ENCODE measurements at regions not wholly inside any gene's neighbourhood (a gene's known extent, or its start where the extent isn't known, plus 50 kb on each side); places are given as distances from the start of the nearest gene placed in this dataset.
"Not testable (repeated sequence)": the region's sequence is repeated elsewhere in the genome, so short reads cannot be mapped to it uniquely, and the experiment has no call there.

DNA sequence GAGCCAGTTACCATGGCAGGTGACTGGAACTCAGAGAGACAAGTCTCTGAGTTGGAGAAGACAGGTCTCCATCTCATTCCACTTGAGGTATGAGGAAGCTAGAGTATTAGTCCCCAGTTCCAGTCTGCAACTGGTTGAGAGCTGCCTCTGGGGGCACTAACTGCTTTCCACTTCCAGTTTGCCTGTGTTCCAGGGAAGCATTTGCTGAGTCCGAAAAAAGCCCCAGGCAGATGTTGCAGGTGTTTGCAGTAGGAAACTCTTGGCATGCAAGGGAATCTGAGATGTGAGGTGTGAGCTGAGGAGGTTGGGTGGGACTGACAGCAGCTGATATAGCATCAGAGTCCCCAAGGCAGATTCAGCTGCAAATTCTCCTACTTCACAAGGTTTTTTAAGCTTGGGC, 272.2 kb upstream of the CASK start:
- Histone ChIP-seq H3K4me1 (no peaks in the 10 kb centered on the region), H3K9me3 (replicated peaks) (no peaks in the 10 kb centered on the region), H3K27ac (replicated peaks) (no peak overlapping the region), H3K36me3 (no peaks in the 10 kb centered on the region), H3K4me3 (no peak overlapping the region), H3K27me3 (ENCODE audit: low read depth) (no peaks in the 10 kb centered on the region)
- DNase-seq = no peak
- TF ChIP-seq, protein P1, sequence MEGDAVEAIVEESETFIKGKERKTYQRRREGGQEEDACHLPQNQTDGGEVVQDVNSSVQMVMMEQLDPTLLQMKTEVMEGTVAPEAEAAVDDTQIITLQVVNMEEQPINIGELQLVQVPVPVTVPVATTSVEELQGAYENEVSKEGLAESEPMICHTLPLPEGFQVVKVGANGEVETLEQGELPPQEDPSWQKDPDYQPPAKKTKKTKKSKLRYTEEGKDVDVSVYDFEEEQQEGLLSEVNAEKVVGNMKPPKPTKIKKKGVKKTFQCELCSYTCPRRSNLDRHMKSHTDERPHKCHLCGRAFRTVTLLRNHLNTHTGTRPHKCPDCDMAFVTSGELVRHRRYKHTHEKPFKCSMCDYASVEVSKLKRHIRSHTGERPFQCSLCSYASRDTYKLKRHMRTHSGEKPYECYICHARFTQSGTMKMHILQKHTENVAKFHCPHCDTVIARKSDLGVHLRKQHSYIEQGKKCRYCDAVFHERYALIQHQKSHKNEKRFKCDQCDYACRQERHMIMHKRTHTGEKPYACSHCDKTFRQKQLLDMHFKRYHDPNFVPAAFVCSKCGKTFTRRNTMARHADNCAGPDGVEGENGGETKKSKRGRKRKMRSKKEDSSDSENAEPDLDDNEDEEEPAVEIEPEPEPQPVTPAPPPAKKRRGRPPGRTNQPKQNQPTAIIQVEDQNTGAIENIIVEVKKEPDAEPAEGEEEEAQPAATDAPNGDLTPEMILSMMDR (IDR thresholded peaks at IDR 0.05; ENCODE audit: borderline replicate concordance) = no peak
- intact Hi-C loops (cut with micrococcal nuclease) = no loop called here

DNA sequence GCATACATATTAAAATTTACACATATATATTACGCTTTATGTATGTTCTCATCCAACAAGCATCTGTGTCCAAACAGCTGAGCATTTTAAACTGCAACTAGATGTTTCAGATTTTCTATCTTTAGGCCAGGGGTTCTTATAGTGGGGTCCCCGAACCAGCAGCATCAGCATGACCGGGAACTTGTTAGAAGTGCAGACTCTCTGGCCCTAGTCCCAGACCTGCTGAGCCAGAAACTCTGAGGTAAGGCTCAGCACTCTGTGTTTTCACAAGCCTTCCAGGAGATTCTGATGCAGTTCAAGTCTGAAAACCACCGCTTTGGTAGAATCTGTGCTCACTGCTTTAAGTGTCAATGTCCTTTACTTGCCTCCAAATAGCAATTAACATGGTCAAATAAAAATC, 266.2 kb upstream of the CASK start:
- no peak overlapping the region for H3K27ac ChIP-seq (replicated peaks)
- TF ChIP-seq, protein P1 (IDR thresholded peaks at IDR 0.05; ENCODE audit: borderline replicate concordance) = no peak
- H3K9me3 ChIP-seq (replicated peaks) = no peaks in the 10 kb centered on the region
- no peak for DNase-seq
- no peaks in the 10 kb centered on the region for H3K4me1 ChIP-seq
- H3K27me3 ChIP-seq (ENCODE audit: low read depth) = no peaks in the 10 kb centered on the region
- H3K4me3 ChIP-seq = no peak overlapping the region
- no peaks in the 10 kb centered on the region for H3K36me3 ChIP-seq
- intact Hi-C loops (cut with micrococcal nuclease) = no loop called here

DNA sequence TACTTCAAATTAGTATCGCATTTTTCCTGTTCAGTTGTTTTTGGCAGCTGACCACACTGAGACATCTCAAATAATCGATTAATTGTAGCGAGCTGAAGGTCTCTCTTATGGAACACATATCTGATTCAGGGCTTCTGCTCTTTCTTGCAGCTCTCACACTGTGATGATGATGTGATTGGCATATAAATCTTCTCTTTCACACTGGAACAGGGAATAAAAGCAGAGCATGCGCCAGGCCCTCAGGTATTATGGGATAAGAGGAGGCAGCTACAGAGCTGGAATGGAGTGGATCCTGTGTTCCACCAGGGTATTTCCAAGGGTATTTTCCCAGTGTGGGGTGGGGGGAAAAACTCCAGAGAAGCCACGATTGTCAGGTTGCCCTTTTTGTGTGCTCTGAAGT, 265.4 kb upstream of the CASK start:
- DNase-seq = no peak
- Histone ChIP-seq H3K36me3 (no peaks in the 10 kb centered on the region), H3K4me3 (no peak overlapping the region), H3K4me1 (no peaks in the 10 kb centered on the region), H3K27ac (replicated peaks) (no peak overlapping the region), H3K27me3 (ENCODE audit: low read depth) (no peaks in the 10 kb centered on the region), H3K9me3 (replicated peaks) (no peaks in the 10 kb centered on the region)
- TF ChIP-seq, protein P1 (IDR thresholded peaks at IDR 0.05; ENCODE audit: borderline replicate concordance) = no peak
- intact Hi-C loops (cut with micrococcal nuclease) = no loop called here

DNA sequence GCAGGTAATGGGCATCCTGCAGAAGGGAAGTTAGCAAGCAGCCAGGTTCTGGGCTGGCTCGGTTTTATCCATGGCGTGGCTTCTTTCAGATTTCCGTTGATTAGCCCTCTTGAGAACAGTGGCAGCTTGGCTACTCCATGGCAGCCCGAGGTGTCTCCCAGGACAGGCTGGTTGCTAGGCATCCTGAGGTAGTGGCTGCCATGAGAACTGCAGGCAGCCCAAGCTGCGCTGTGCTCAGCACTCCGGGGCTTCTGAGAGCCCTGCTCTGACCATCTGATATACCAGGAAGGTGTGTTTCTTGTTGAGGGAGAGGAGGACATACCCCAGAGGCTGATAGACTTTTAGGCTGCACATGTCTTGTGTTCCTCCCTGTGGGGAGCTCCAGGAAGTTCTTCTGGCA, 253.4 kb upstream of the CASK start:
- Histone ChIP-seq H3K36me3 (no peaks in the 10 kb centered on the region), H3K4me1 (no peaks in the 10 kb centered on the region), H3K4me3 (no peak overlapping the region), H3K27me3 (ENCODE audit: low read depth) (no peaks in the 10 kb centered on the region), H3K27ac (replicated peaks) (no peak overlapping the region), H3K9me3 (replicated peaks) (no peaks in the 10 kb centered on the region)
- intact Hi-C loops (cut with micrococcal nuclease) = no loop called here
- TF ChIP-seq, protein P1 (IDR thresholded peaks at IDR 0.05; ENCODE audit: borderline replicate concordance) = no peak
- DNase-seq = no peak

DNA sequence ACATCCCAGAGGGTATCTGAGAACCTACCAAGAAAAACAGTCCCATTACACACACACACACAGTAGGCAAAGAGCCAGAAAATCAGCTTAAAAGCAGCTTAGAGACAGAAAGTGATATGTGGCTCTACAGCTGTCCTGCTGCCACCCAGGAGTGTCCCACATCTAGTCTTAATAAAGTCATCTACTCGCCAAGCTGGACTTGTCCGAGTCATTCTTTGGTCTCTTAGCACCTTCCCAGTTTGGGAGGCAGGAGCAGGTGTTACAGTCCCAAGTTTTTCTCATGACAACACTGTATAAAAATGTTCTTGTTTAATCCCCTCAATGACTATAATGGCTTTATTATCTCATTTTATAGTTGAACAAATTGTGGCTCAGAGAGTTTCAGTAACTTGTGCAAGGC, 252.5 kb upstream of the CASK start:
- Histone ChIP-seq H3K27ac (replicated peaks) (no peak overlapping the region), H3K4me1 (no peaks in the 10 kb centered on the region), H3K36me3 (no peaks in the 10 kb centered on the region), H3K4me3 (no peak overlapping the region), H3K27me3 (ENCODE audit: low read depth) (no peaks in the 10 kb centered on the region), H3K9me3 (replicated peaks) (no peaks in the 10 kb centered on the region)
- TF ChIP-seq, protein P1 (IDR thresholded peaks at IDR 0.05; ENCODE audit: borderline replicate concordance) = no peak
- no peak for DNase-seq
- intact Hi-C loops (cut with micrococcal nuclease) = no loop called here

DNA sequence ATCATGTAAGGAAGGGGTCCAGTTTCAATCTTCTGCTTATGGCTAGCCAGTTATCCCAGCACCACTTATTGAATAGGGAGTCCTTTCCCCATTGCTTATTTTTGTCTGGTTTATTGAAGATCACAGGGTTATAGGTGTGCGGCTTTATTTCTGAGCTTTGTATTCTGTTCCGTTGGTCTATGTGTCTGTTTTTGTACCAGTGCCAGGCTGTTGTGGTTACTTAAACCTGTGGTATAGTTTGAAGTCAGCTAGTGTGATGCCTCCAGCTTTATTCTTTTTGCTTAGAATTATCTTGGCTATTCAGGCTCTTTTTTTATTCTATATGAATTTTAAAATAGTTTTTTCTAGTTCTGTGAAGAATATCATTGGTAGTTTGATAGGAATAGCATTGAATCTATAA, 234.6 kb upstream of the CASK start:
- DNase-seq; H3K36me3 ChIP-seq; H3K27ac ChIP-seq (replicated peaks); H3K4me3 ChIP-seq; intact Hi-C loops (cut with micrococcal nuclease); H3K27me3 ChIP-seq (ENCODE audit: low read depth); H3K4me1 ChIP-seq: not testable (repeated sequence)
- peaks cover 17% of the 10 kb centered on the region for H3K9me3 ChIP-seq (replicated peaks)
